Smooth muscle cell (in vitro differentiated cells): ENCODE measurements at regions not wholly inside any gene's neighbourhood (a gene's known extent, or its start where the extent isn't known, plus 50 kb on each side); places are given as distances from the start of the nearest gene placed in this dataset.
A peak's percentile ranks its signal among the peaks of the same experiment; 100 is the strongest.

Experiments
- DNase-seq: peaks from one replicate; lab custom pipeline; 2025; ENCODE audit not compliant: unreplicated experiment; lab: John Stamatoyannopoulos, UW
- H2AFZ ChIP-seq: fragments of 200-600 bp; sonication (generic); 2 replicates; pipeline ENCODE4 v1.6.0; 2016; ENCODE audit warnings: antibody characterized with exemption, low read depth, mild to moderate bottlenecking
- H3F3A ChIP-seq: fragments of 200-600 bp; sonication (generic); 2 replicates; pipeline ENCODE4 v1.6.0; 2017; ENCODE audit warnings: antibody characterized with exemption, low read depth
- H3K27ac ChIP-seq: fragments of 200-600 bp; sonication (generic); 2 replicates; pipeline ENCODE4 v1.5.1; 2016; ENCODE audit warnings: low read depth, mild to moderate bottlenecking
- H3K27me3 ChIP-seq: fragments of 200-600 bp; sonication (generic); 2 replicates; pipeline ENCODE4 v1.6.1; 2016; ENCODE audit warnings: low read depth, mild to moderate bottlenecking
- H3K36me3 ChIP-seq: fragments of 200-600 bp; sonication (generic); 2 replicates; pipeline ENCODE4 v1.5.1; 2016; ENCODE audit warnings: low read depth
- H3K4me1 ChIP-seq: fragments of 200-600 bp; sonication (generic); 2 replicates; pipeline ENCODE4 v1.5.1; 2016; ENCODE audit warnings: low read depth
- H3K4me2 ChIP-seq: fragments of 200-600 bp; sonication (generic); 2 replicates; pipeline ENCODE4 v1.6.0; 2016; ENCODE audit warnings: mild to moderate bottlenecking
- H3K4me3 ChIP-seq: fragments of 200-600 bp; sonication (generic); 2 replicates; pipeline ENCODE4 v1.5.1; 2016; ENCODE audit warnings: mild to moderate bottlenecking
- H3K79me2 ChIP-seq: fragments of 200-600 bp; sonication (generic); 2 replicates; pipeline ENCODE4 v1.6.0; 2016; ENCODE audit warnings: low read depth, mild to moderate bottlenecking
- H3K9ac ChIP-seq: fragments of 200-600 bp; sonication (generic); 2 replicates; pipeline ENCODE4 v1.6.0; 2016; ENCODE audit warnings: low read depth
- H3K9me3 ChIP-seq: fragments of 200-600 bp; sonication (generic); replicated peaks from 2 replicates; pipeline ENCODE4 v1.5.1; 2016; ENCODE audit warnings: low read depth
- H4K20me1 ChIP-seq: fragments of 200-600 bp; sonication (generic); 2 replicates; pipeline ENCODE4 v1.6.0; 2016; ENCODE audit warnings: low read depth
- WGBS: methylation state at CpG from one replicate; pipeline ENCODE4 v1.1.7; 2016; ENCODE audit warnings: low lambda C conversion rate; 5-methylcytosine and 5-hydroxymethylcytosine counted together
- TF ChIP-seq, protein P1 (sequence below): fragments of 200-600 bp; sonication (generic); IDR thresholded peaks from 2 replicates; pipeline ENCODE4 v1.5.1; 2017; ENCODE audit warnings: borderline replicate concordance, mild to moderate bottlenecking, antibody characterized with exemption; ENCODE audit not compliant: insufficient read depth, poor library complexity, severe bottlenecking

- no peak overlapping the region for H3K4me2 ChIP-seq
- H3K9ac ChIP-seq, result no peak overlapping the region
- H3K4me1 ChIP-seq, result no peaks in the 10 kb centered on the region
- no peaks in the 10 kb centered on the region for H3F3A ChIP-seq
- H3K9me3 ChIP-seq, result no peaks in the 10 kb centered on the region
- DNase-seq, result no peak
- WGBS, result 59% methylated on average over 3 of the region's 3 CpGs
- H2AFZ ChIP-seq, result no peak overlapping the region
- TF ChIP-seq, protein P1, sequence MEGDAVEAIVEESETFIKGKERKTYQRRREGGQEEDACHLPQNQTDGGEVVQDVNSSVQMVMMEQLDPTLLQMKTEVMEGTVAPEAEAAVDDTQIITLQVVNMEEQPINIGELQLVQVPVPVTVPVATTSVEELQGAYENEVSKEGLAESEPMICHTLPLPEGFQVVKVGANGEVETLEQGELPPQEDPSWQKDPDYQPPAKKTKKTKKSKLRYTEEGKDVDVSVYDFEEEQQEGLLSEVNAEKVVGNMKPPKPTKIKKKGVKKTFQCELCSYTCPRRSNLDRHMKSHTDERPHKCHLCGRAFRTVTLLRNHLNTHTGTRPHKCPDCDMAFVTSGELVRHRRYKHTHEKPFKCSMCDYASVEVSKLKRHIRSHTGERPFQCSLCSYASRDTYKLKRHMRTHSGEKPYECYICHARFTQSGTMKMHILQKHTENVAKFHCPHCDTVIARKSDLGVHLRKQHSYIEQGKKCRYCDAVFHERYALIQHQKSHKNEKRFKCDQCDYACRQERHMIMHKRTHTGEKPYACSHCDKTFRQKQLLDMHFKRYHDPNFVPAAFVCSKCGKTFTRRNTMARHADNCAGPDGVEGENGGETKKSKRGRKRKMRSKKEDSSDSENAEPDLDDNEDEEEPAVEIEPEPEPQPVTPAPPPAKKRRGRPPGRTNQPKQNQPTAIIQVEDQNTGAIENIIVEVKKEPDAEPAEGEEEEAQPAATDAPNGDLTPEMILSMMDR, result no peak
- H4K20me1 ChIP-seq, result no peaks in the 10 kb centered on the region
- no peak overlapping the region for H3K4me3 ChIP-seq
- H3K36me3 ChIP-seq, result no peaks in the 10 kb centered on the region
- no peaks in the 10 kb centered on the region for H3K79me2 ChIP-seq
- H3K27me3 ChIP-seq, result no peaks in the 10 kb centered on the region
- H3K27ac ChIP-seq, result peak overlapping the region; percentile 55
Observed at GRCh38 chr7:131164025-131164925, 163.4 kb upstream of the MKLN1 start.

DNA sequence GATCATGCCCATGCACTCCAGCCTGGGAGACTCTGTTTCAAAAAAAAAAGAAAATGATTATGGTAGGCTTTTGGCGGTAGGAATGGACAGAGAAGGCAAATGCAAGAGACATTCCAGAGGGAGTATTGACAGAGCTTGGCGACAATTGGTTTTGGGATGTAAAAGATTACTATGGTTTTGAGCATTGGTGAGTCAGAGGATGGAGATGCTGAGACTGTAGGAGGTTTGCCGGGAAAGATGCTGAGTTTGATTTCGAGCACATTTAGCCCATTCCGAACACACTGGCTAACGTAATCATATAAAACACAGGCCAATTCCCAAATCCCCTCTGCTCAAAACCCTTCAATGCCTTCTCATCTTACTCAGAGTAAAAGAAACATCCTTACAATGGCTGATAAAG is 161.6 kb upstream of the MKLN1 start:
- Histone ChIP-seq H4K20me1 (no peaks in the 10 kb centered on the region), H3K27ac (no peak overlapping the region), H3K36me3 (no peaks in the 10 kb centered on the region), H3K4me3 (no peak overlapping the region), H3K9me3 (no peaks in the 10 kb centered on the region), H2AFZ (no peak overlapping the region), H3K9ac (no peak overlapping the region), H3K4me2 (no peak overlapping the region), H3F3A (no peaks in the 10 kb centered on the region), H3K27me3 (no peaks in the 10 kb centered on the region), H3K79me2 (no peaks in the 10 kb centered on the region), H3K4me1 (no peaks in the 10 kb centered on the region)
- WGBS, result 79% methylated on average over 6 of the region's 6 CpGs
- no peak for DNase-seq
- TF ChIP-seq, protein P1, result no peak

GRCh38 chr7:131170440-131171271 is 157.0 kb upstream of the MKLN1 start:
- WGBS, result 67% methylated on average over 2 of the region's 2 CpGs
- Histone ChIP-seq H3K27me3 (no peaks in the 10 kb centered on the region), H3F3A (no peaks in the 10 kb centered on the region), H3K4me1 (no peaks in the 10 kb centered on the region), H3K9ac (no peak overlapping the region), H4K20me1 (no peaks in the 10 kb centered on the region), H3K4me3 (no peak overlapping the region), H3K79me2 (no peaks in the 10 kb centered on the region), H3K27ac (no peak overlapping the region), H3K36me3 (no peaks in the 10 kb centered on the region), H2AFZ (no peak overlapping the region), H3K4me2 (no peak overlapping the region), H3K9me3 (no peaks in the 10 kb centered on the region)
- DNase-seq, result no peak
- TF ChIP-seq, protein P1, result no peak
